GM19463 (cell line): ENCODE measurements at regions not wholly inside any gene's neighbourhood (a gene's known extent, or its start where the extent isn't known, plus 50 kb on each side); places are given as distances from the start of the nearest gene placed in this dataset.

Experiments
- ATAC-seq: cut with Tn5 transposase; IDR thresholded peaks from one replicate; pipeline ENCODE4 v1.9.1; 2021; ENCODE audit warnings: mild to moderate bottlenecking, moderate library complexity; ENCODE audit not compliant: unreplicated experiment

- ATAC-seq = peak; percentile 37
These were observed 50.3 kb upstream of the MACC1 start for GRCh38 chr7:20267482-20267881.

GRCh38 chr7:20268824-20269223 lies 51.6 kb upstream of the MACC1 start:
- no peak for ATAC-seq

DNA sequence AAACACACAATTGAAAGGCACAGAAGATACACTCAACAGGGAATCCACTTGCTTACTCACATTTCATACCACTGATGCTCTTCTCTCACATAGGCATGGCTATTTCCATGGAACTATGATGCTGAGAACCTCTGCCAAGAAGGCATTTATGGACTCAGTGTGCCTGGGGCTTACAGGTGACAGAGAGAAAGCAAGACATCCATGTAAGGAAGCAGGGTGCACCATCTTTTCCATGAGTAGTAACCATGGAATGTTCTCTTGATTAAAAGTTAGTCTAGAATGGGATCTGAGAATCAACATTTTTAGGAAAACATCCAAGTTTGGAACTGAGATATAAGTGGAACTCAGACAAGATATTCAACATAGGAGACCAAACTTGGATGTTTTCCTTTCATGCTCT lies 52.5 kb upstream of the MACC1 start:
- no peak for ATAC-seq

- ATAC-seq = no peak
These were observed 53.2 kb upstream of the MACC1 start for GRCh38 chr7:20270371-20270770.

DNA sequence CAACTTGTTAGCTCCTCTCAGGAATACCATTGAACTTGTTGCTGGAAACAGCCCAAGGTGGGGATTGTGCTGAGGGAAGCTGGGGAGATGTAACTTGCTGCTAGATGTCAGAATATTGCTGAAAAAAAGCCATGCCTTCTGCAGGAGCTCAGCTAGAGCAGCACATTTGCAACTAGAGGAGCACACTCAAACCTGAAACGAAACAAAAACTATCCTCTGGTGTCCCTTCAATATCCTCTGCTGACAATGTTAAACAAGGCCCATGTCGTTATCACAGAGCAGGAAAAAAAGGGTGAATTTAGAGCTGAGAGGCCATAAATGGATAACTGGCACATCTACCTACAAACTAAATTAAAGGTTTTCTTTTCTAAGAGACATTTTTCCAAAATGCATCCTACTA lies 53.7 kb upstream of the MACC1 start:
- peak; percentile 92 for ATAC-seq

DNA sequence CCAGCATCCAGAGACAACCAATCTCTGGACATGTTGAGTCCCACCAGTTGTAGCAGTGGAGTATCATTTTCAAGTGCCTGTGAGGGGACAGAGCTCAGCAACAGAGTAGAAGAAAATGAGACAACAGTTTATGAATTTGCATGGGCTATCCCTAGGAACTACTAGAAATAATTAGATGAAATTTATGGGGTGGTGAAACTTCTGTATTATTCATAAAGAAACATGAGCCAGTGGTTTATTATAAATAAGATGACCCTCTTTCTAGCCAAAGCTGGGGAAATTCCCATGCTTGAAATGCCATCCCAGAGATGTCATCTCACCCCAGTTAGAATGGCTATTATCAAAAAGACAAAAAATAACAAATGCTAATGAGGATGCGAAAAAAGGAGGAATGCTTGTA lies 55.1 kb upstream of the ITGB8 start:
- ATAC-seq = no peak

DNA sequence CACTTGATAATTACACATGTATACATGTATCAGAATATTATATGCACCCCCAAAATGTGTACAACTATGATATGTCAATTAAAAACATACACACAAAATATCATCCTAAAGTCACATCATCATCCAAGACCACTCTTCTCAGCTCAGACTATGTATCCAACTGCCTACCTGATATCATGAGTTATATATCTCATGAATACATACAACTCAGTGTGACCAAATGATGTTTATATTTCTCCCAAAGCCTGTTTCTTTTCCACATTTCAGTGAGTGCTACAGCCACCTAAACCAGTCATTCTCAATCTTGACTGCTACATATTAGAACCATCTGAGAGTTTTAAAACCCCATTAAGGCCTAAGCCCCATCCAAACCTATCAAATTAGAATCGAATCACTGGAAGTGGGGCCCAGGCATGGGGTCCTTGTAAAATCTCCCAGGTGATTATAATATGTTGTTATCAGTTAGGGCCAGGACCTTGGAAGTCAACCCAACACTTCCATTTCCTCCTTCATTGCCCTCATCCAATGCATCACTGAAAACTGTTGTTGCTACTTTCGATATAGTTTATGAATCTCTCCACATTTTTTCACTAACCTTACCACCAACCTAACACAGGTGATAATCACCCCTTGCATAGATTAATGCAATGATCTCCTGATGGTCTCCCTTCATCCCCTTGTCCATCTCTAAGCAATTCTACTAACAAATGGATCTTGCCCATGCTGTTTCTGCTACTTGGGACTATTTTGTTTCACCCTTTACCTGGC lies 53.8 kb upstream of the ITGB8 start:
- no peak for ATAC-seq

DNA sequence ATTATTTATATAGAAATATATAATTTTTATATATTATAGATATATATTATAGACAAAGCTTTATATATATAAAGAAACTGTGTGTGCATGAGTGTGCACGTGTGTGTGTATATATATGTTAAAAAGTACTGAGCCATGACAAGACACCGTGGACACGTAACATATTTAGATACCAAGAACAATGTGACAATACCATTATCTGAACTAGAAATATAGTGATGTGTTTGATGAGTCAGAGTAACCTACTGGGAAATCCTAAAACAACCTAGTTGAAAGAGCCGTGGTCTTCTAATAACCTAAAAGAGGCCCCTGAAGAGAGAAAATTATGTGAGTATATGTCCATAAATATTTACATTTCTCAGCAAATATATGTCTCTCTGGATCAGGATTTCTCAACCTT lies 50.7 kb upstream of the ITGB8 start:
- no peak for ATAC-seq

DNA sequence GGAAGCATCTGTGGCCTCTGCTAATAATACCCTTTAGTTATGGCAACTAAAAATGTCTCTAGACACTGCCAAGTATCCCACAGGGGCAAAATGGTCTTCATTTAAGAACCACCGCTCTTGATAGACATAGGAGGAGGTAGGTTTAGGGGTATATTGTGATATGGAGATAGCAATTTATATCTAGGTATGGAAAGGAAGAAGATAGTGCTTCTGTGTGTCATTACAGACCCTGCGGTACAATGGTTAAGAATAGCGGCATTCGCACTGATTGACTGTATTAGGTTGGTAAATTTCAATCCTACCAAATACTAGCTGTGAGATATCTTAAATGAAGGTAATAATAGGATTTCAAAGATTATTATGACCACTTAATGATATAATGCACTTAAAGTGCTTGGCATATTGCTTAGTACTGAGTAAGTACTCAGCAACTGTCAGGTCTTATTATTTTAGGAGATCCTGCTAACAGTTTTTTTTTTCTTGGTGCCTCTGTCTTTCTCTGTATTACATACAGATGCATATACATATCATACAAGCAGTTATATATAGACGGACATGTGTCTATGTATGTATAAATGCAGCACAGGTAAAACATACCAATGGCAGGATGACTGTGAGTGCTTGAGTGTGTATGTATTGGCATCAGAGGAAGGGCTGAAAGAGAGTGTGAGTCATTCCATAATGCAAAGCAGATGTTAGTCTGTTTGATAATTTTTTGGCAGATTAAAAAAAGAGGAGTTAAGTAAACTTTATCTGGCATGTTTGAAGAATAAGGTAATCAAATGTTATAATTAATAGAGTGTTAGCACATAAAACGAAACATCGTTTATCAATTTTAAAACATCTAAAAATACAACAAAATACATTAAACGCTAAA lies 50.0 kb upstream of the ITGB8 start:
- ATAC-seq = no peak
